Panc1 (cell line): ENCODE measurements at regions not wholly inside any gene's neighbourhood (a gene's known extent, or its start where the extent isn't known, plus 50 kb on each side); places are given as distances from the start of the nearest gene placed in this dataset.
"Not testable (repeated sequence)": the region's sequence is repeated elsewhere in the genome, so short reads cannot be mapped to it uniquely, and the experiment has no call there.

Experiments
- ATAC-seq: fragments of 200-7000 bp; cut with Tn5 transposase; 2 replicates; pipeline ENCODE4 v1.9.1; 2020; ENCODE audit warnings: mild to moderate bottlenecking, moderate library complexity
- BruUV-seq: library from RNA; stranded (reverse); fragments of 400-500 nt; replicated peaks from 2 replicates; lab custom pipeline; 2021; lab: Mats Ljungman, UMichigan
- CTCF ChIA-PET: fragments of 300-600 bp; sonication (Branson Sonifier 250); formaldehyde crosslinking; loops from one replicate; lab custom pipeline; 2022; ENCODE audit warnings: antibody characterized with exemption; lab: Charles Lee
- POLR2A ChIA-PET: fragments of 300-600 bp; sonication (Branson Sonifier 250); formaldehyde crosslinking; loops from one replicate; lab custom pipeline; 2022; ENCODE audit warnings: antibody characterized with exemption; lab: Charles Lee
- DNase-seq: peaks from one replicate; pipeline ENCODE4 v3.0.0-alpha.2; 2010; ENCODE audit warnings: low read depth, low spot score
- H3K27ac ChIP-seq: 2 replicates; pipeline ENCODE4 v1.5.1; 2011; ENCODE audit warnings: mild to moderate bottlenecking, low read length, inconsistent platforms
- H3K27me3 ChIP-seq: fragments of 200-500 bp; sonication (Bioruptor generic); 2 replicates; pipeline ENCODE4 v1.6.0; 2014; ENCODE audit warnings: low read length, inconsistent platforms; ENCODE audit not compliant: control insufficient read depth, insufficient read depth
- H3K36me3 ChIP-seq: fragments of 200-500 bp; sonication (Bioruptor generic); 2 replicates; pipeline ENCODE4 v1.5.1; 2014; ENCODE audit warnings: inconsistent platforms, mild to moderate bottlenecking, low read length, moderate library complexity; ENCODE audit not compliant: control insufficient read depth, insufficient read depth
- H3K4me1 ChIP-seq: 2 replicates; pipeline ENCODE4 v1.5.1; 2011; ENCODE audit warnings: inconsistent platforms, mild to moderate bottlenecking, low read length, moderate library complexity; ENCODE audit not compliant: control insufficient read depth, insufficient read depth
- H3K4me3 ChIP-seq, 2 experiments: 2 replicates each; pipeline ENCODE4 v1.5.1; 2011 to 2012; ENCODE audit warnings: low read depth in 2 of 2, low read length in 2 of 2, mild to moderate bottlenecking in 2 of 2, inconsistent platforms in 1 of 2, moderate library complexity in 1 of 2
- H3K9me3 ChIP-seq: fragments of 200-500 bp; sonication (Bioruptor generic); 2 replicates; pipeline ENCODE4 v1.5.1; 2014; ENCODE audit warnings: low read depth, mild to moderate bottlenecking, inconsistent platforms, low read length, moderate library complexity; ENCODE audit not compliant: control insufficient read depth, insufficient read depth
- POLR2AphosphoS5 ChIP-seq: IDR thresholded peaks from 2 replicates; pipeline ENCODE4 v1.6.1; 2012; ENCODE audit warnings: mild to moderate bottlenecking, low read depth, low read length, moderate library complexity
- SIN3A ChIP-seq: IDR thresholded peaks from 2 replicates; pipeline ENCODE4 v1.6.1; 2012; ENCODE audit warnings: low read depth, mild to moderate bottlenecking, low read length, moderate library complexity, borderline replicate concordance; ENCODE audit not compliant: insufficient read depth
- TCF7L2 ChIP-seq: IDR thresholded peaks from 2 replicates; pipeline ENCODE4 v1.6.1; 2011; ENCODE audit warnings: mild to moderate bottlenecking, low read depth, low read length, inconsistent platforms
- in situ Hi-C: cut with HindIII; loops from 2 replicates; pipeline ENCODE4 v1.10.0; 2016; ENCODE audit warnings: low sequenced_read_pairs, low pct_unique_long_range_greater_than_20kb
- intact Hi-C: fragments of 100-400 bp; cut with micrococcal nuclease; formaldehyde crosslinking; loops from one replicate; pipeline ENCODE4 v1.10.0; 2022; ENCODE audit not compliant: unreplicated experiment
- TF ChIP-seq, protein P1 (sequence below): fragments of 450-650 bp; IDR thresholded peaks from 2 replicates; pipeline ENCODE4 v1.5.1; 2017; ENCODE audit warnings: mild to moderate bottlenecking
- TF ChIP-seq, protein P2 (sequence below), 2 experiments: IDR thresholded peaks; 2 replicates each; pipeline ENCODE4 v1.6.1; 2011 to 2012; ENCODE audit warnings: low read depth in 2 of 2, control low read depth in 1 of 2, low read length in 1 of 2, mild to moderate bottlenecking in 1 of 2, moderate library complexity in 1 of 2; ENCODE audit not compliant: insufficient read depth in 1 of 2

DNA sequence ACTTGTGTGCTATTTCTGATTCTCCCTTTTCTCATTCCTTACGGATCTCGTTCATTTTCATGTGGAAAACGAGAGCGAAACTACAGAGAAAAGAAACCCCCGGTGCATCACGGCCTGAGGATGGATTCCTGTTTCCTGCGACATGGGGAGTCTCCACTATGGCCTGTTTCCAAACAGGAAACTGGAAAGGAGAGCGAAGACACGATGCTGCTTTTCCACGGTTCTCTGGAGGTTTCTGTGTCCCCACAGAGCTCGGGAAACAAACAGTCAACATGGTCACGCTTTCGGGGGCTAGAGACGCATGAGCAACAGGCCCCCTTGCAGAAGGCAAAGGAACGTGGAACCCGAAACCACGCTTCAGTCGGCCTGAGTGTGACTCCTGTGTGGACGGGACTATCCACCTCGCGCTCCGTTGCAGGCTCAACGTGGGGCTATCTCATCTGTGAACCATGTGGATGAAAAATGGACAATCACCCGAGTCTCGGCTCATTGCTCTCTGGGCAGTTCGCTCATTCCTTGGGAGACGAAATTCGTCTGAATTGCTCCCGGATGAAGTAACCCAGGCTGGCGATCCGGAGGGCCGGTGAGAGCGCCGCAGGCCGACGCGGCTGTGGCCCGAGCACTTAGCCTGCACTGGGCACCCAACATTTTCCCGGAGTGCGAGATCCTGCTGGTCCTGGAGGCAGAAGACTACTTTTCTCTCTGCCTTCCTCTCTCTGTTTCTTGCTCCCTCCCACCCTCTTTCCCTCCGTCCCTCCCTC, 3923.2 kb upstream of the OR11H1 start:
- H3K27ac ChIP-seq, DNase-seq, H3K27me3 ChIP-seq, H3K9me3 ChIP-seq, in situ Hi-C loops, H3K4me3 ChIP-seq, H3K4me1 ChIP-seq, H3K36me3 ChIP-seq, ATAC-seq, CTCF ChIA-PET, BruUV-seq, POLR2A ChIA-PET, intact Hi-C loops: not testable (repeated sequence)

DNA sequence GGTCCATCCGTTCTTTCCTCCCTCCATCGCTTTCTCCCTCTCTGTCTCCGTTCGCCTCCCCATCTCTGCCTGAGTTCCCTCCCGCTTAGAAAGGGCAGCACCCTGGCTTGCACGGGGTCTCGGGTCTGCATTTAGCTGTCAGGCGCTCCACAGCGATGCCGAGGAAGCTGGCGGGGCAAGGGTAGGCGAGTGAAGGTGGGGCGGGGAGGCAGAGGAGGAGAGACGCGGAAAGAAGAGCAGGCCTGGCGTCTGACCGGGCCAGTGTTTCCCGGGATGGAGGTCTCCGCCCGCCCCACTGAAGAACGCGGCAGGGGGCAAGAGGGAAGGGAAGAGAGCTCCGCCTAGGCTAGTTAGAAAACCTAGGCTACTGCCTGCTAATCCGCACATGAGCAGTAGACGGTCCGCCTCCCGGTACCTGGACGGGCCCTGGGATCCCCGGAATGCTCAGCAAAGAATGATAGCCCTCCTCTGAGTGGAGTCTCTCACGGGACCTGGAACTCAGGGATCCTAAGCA, 3922.5 kb upstream of the OR11H1 start:
- CTCF ChIA-PET, result no interaction called here
- in situ Hi-C loops (no loop called here), intact Hi-C loops (no loop called here)
- H3K9me3 ChIP-seq, result no peaks in the 10 kb centered on the region
- no peak for ATAC-seq
- H3K27ac ChIP-seq, result no peak overlapping the region
- H3K36me3 ChIP-seq, result no peaks in the 10 kb centered on the region
- no peak overlapping the region for H3K4me3 ChIP-seq
- no peaks in the 10 kb centered on the region for H3K4me1 ChIP-seq
- POLR2A ChIA-PET, result no interaction called here
- no peaks in the 10 kb centered on the region for H3K27me3 ChIP-seq
- no peak for TF ChIP-seq TCF7L2
- TF ChIP-seq SIN3A, result no peak
- no peak for TF ChIP-seq POLR2AphosphoS5
- TF ChIP-seq, protein P1, sequence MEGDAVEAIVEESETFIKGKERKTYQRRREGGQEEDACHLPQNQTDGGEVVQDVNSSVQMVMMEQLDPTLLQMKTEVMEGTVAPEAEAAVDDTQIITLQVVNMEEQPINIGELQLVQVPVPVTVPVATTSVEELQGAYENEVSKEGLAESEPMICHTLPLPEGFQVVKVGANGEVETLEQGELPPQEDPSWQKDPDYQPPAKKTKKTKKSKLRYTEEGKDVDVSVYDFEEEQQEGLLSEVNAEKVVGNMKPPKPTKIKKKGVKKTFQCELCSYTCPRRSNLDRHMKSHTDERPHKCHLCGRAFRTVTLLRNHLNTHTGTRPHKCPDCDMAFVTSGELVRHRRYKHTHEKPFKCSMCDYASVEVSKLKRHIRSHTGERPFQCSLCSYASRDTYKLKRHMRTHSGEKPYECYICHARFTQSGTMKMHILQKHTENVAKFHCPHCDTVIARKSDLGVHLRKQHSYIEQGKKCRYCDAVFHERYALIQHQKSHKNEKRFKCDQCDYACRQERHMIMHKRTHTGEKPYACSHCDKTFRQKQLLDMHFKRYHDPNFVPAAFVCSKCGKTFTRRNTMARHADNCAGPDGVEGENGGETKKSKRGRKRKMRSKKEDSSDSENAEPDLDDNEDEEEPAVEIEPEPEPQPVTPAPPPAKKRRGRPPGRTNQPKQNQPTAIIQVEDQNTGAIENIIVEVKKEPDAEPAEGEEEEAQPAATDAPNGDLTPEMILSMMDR, result no peak
- TF ChIP-seq, protein P2, sequence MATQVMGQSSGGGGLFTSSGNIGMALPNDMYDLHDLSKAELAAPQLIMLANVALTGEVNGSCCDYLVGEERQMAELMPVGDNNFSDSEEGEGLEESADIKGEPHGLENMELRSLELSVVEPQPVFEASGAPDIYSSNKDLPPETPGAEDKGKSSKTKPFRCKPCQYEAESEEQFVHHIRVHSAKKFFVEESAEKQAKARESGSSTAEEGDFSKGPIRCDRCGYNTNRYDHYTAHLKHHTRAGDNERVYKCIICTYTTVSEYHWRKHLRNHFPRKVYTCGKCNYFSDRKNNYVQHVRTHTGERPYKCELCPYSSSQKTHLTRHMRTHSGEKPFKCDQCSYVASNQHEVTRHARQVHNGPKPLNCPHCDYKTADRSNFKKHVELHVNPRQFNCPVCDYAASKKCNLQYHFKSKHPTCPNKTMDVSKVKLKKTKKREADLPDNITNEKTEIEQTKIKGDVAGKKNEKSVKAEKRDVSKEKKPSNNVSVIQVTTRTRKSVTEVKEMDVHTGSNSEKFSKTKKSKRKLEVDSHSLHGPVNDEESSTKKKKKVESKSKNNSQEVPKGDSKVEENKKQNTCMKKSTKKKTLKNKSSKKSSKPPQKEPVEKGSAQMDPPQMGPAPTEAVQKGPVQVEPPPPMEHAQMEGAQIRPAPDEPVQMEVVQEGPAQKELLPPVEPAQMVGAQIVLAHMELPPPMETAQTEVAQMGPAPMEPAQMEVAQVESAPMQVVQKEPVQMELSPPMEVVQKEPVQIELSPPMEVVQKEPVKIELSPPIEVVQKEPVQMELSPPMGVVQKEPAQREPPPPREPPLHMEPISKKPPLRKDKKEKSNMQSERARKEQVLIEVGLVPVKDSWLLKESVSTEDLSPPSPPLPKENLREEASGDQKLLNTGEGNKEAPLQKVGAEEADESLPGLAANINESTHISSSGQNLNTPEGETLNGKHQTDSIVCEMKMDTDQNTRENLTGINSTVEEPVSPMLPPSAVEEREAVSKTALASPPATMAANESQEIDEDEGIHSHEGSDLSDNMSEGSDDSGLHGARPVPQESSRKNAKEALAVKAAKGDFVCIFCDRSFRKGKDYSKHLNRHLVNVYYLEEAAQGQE (IDR thresholded peaks at IDR 0.05; ENCODE audit: insufficient read depth in 1 of 2, low read depth in 2 of 2, low read length in 1 of 2), result no peak
- no TSS peak for BruUV-seq
- DNase-seq, result no peak

DNA sequence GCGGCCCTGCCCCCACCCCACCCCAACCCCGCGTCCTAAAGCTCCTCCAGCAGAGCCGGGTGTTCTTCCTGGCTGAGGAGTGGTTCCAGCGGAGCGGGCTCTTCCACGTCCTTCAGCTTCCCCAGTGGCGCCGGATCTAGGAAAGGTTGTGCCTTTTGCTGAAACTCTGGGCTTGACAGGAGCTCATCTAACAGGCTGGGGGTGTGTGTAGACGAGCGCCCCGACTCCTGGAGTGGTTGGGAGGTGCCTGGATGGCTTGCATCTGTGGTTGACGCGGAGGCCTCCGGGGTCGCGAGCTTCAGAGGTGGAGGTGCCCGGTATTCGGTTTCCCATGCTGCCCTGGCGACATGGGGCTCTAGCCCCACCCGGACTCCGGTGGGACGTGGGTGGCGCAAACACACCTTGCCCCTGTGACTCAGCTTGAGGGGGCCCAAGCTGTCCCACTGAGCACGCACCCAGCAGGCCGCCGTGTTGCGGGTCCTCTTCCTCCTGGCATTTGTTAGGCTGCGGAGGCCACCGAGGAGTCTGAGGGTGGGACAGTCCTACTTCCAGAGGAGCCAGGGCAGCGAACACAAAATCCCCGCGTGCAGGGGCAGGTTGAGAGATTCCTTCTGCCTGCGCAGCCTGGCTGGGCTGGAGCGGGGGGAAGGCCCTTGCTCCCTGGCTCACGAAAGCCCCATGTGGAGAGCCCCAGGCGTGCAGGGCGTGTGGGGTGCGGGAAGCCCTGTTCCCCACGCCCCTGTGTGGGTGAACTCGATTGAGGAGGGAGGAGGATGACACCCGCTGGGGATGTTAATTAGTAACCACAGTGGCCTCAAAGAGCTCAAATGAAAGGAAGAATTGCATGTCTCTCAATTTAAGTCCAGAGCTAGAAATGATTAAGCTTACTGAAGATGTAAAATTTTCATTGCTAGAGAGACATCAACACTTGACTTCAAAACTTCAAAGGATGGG, 3921.7 kb upstream of the OR11H1 start:
- POLR2A ChIA-PET, result interaction anchor here (0.6 kb wide), 1 partner anchor 18 kb away, joined by 4 read pairs; no protein-coding TSS in a partner anchor
- H3K36me3 ChIP-seq, H3K27ac ChIP-seq, H3K9me3 ChIP-seq, ATAC-seq, H3K4me1 ChIP-seq, DNase-seq, H3K27me3 ChIP-seq, CTCF ChIA-PET, H3K4me3 ChIP-seq, intact Hi-C loops, BruUV-seq, in situ Hi-C loops: not testable (repeated sequence)

DNA sequence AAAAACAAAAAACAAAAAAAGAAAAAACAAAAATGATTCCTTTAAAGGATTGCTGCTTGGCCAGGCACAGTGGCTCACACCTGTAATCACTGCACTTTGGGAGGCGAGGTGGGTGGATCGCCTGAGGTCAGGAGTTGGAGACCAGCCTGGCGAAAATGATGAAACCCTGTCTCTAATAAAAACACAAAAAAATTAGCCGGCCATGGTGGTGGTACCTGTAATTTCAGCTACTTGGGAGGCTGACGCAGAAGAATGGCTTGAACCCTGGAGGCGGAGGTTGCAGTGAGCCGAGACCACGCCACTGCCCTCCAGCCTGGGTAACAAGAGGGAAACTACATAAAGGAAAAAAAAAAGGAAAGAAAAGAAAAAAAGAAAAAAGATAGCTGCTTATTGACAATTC, 3920.8 kb upstream of the OR11H1 start:
- ATAC-seq, H3K27ac ChIP-seq, BruUV-seq, in situ Hi-C loops, DNase-seq, H3K4me1 ChIP-seq, H3K27me3 ChIP-seq, H3K9me3 ChIP-seq, H3K4me3 ChIP-seq, CTCF ChIA-PET, intact Hi-C loops, POLR2A ChIA-PET, H3K36me3 ChIP-seq: not testable (repeated sequence)
